ENCODE measurements at regions not wholly inside any gene's neighbourhood (a gene's known extent, or its start where the extent isn't known, plus 50 kb on each side); places are given as distances from the start of the nearest gene placed in this dataset.

DNA sequence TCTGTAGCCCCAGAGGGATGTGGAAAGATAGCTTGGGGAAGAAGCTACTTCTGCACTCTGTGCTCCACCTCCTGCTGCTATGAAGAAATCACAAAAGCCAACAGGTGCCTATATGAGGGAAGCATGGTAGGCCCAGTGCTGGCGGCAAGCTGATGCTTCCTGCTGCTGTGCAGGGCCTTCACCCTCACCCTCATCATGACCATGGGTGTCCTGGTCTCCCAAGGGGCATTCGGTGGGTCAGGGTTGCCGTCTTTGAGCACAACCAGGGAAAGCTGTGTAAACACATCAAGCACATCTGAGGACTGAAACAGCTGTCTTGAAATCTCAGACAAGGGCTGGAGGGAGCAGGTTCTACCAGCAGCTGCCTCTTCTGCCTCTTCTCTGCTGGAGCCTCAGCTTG, 184.0 kb downstream of the FNDC1 start:
- TF ChIP-seq, protein P1, sequence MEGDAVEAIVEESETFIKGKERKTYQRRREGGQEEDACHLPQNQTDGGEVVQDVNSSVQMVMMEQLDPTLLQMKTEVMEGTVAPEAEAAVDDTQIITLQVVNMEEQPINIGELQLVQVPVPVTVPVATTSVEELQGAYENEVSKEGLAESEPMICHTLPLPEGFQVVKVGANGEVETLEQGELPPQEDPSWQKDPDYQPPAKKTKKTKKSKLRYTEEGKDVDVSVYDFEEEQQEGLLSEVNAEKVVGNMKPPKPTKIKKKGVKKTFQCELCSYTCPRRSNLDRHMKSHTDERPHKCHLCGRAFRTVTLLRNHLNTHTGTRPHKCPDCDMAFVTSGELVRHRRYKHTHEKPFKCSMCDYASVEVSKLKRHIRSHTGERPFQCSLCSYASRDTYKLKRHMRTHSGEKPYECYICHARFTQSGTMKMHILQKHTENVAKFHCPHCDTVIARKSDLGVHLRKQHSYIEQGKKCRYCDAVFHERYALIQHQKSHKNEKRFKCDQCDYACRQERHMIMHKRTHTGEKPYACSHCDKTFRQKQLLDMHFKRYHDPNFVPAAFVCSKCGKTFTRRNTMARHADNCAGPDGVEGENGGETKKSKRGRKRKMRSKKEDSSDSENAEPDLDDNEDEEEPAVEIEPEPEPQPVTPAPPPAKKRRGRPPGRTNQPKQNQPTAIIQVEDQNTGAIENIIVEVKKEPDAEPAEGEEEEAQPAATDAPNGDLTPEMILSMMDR (IDR thresholded peaks at IDR 0.05) = no peak
- TF ChIP-seq POLR2A (IDR thresholded peaks at IDR 0.05) = no peak
